Progenitor cell of endocrine pancreas (in vitro differentiated cells): ENCODE measurements at regions not wholly inside any gene's neighbourhood (a gene's known extent, or its start where the extent isn't known, plus 50 kb on each side); places are given as distances from the start of the nearest gene placed in this dataset.

Experiments used
- DNase-seq: peaks from one replicate; pipeline ENCODE4 v3.0.0; 2021; ENCODE audit warnings: low spot score; ENCODE audit not compliant: unreplicated experiment
- H3K27ac Mint-ChIP-seq: 2 replicates; pipeline ENCODE4 v1.8.0; 2021; ENCODE audit warnings: mild to moderate bottlenecking, moderate library complexity, mixed read lengths
- H3K27me3 Mint-ChIP-seq: 2 replicates; pipeline ENCODE4 v1.8.0; 2021; ENCODE audit warnings: mixed read lengths
- H3K36me3 Mint-ChIP-seq: 2 replicates; pipeline ENCODE4 v1.8.0; 2022; ENCODE audit warnings: mixed read lengths; ENCODE audit not compliant: insufficient read depth
- H3K4me1 Mint-ChIP-seq: 2 replicates; pipeline ENCODE4 v1.8.0; 2021; ENCODE audit warnings: low read depth, mixed read lengths
- H3K4me3 Mint-ChIP-seq: 2 replicates; pipeline ENCODE4 v1.8.0; 2021; ENCODE audit warnings: low read depth, mild to moderate bottlenecking, moderate library complexity, mixed read lengths
- H3K9me3 Mint-ChIP-seq: 2 replicates; pipeline ENCODE4 v1.8.0; 2021; ENCODE audit warnings: low read depth, mixed read lengths
- TF ChIP-seq, protein P1 (sequence below): fragments of 200-600 bp; sonication (generic); IDR thresholded peaks from one replicate; pipeline ENCODE4 v1.5.0; 2021; ENCODE audit warnings: antibody characterized with exemption, mild to moderate bottlenecking; ENCODE audit not compliant: unreplicated experiment

GRCh38 chr6:167392631-167393316 lies 67.9 kb downstream of the TTLL2 start:
- H3K9me3 Mint-ChIP-seq: no peaks in the 10 kb centered on the region
- H3K4me3 Mint-ChIP-seq: no peak overlapping the region
- H3K27me3 Mint-ChIP-seq: peaks cover 4% of the 10 kb centered on the region
- TF ChIP-seq, protein P1, sequence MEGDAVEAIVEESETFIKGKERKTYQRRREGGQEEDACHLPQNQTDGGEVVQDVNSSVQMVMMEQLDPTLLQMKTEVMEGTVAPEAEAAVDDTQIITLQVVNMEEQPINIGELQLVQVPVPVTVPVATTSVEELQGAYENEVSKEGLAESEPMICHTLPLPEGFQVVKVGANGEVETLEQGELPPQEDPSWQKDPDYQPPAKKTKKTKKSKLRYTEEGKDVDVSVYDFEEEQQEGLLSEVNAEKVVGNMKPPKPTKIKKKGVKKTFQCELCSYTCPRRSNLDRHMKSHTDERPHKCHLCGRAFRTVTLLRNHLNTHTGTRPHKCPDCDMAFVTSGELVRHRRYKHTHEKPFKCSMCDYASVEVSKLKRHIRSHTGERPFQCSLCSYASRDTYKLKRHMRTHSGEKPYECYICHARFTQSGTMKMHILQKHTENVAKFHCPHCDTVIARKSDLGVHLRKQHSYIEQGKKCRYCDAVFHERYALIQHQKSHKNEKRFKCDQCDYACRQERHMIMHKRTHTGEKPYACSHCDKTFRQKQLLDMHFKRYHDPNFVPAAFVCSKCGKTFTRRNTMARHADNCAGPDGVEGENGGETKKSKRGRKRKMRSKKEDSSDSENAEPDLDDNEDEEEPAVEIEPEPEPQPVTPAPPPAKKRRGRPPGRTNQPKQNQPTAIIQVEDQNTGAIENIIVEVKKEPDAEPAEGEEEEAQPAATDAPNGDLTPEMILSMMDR: no peak
- DNase-seq: no peak
- H3K4me1 Mint-ChIP-seq: peaks cover 12% of the 10 kb centered on the region
- H3K27ac Mint-ChIP-seq: no peak overlapping the region
- H3K36me3 Mint-ChIP-seq: no peaks in the 10 kb centered on the region

GRCh38 chr6:167393731-167394130 lies 68.8 kb downstream of the TTLL2 start:
- Mint-ChIP-seq H3K4me1 (peaks cover 19% of the 10 kb centered on the region), H3K27me3 (peaks cover 4% of the 10 kb centered on the region), H3K27ac (no peak overlapping the region), H3K36me3 (no peaks in the 10 kb centered on the region), H3K4me3 (no peak overlapping the region), H3K9me3 (no peaks in the 10 kb centered on the region)
- no peak for DNase-seq
- TF ChIP-seq, protein P1: no peak

DNA sequence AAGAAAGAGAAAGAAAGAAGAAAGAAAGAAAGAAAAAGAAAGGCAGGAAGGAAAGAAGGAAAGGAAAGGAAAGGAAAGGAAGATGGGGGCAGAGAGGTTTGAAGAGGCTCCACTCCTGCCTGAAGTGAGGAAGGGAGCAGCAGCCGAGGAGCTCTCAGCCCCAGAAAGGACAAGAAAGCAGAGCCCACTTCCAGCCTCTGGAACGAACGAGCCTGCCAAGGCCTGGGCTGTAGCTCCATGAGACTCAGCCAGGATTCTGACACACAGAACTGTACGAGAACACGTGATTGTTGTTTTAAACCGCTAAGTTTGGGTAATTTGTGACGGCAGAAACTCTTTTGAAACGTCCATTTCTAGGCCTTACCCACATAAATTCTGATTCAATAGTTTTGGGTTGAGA lies 69.5 kb downstream of the TTLL2 start:
- Mint-ChIP-seq H3K9me3 (no peaks in the 10 kb centered on the region), H3K27ac (no peak overlapping the region), H3K4me3 (no peak overlapping the region), H3K4me1 (peaks cover 20% of the 10 kb centered on the region), H3K36me3 (no peaks in the 10 kb centered on the region), H3K27me3 (peaks cover 4% of the 10 kb centered on the region)
- TF ChIP-seq, protein P1: no peak
- DNase-seq: no peak

DNA sequence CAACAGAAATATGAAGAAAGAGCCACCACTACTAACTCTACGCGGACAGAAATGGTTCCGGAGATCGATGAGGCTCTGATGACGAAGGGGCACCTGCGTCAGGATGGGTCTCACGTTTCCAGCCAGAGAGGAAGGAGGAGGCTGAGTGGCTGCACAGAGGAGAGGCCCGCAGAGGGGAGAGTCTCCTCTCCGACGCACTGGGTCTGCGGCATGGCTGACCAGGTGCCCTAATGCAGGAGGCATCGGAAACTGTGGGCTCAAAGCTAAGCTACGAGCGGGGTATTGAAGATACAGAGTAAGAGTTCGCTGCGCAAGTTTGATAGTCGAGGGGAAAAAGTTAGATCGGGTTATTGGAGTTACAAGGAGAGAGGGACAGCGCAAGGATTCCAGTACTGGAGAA lies 69.9 kb downstream of the TTLL2 start:
- peaks cover 4% of the 10 kb centered on the region for H3K27me3 Mint-ChIP-seq
- TF ChIP-seq, protein P1: no peak
- H3K4me3 Mint-ChIP-seq: no peak overlapping the region
- no peaks in the 10 kb centered on the region for H3K36me3 Mint-ChIP-seq
- H3K27ac Mint-ChIP-seq: no peak overlapping the region
- peaks cover 20% of the 10 kb centered on the region for H3K4me1 Mint-ChIP-seq
- H3K9me3 Mint-ChIP-seq: no peaks in the 10 kb centered on the region
- no peak for DNase-seq

GRCh38 chr6:167396068-167396658 lies 71.3 kb downstream of the TTLL2 start:
- peaks cover 20% of the 10 kb centered on the region for H3K4me1 Mint-ChIP-seq
- DNase-seq: no peak
- peaks cover 4% of the 10 kb centered on the region for H3K27me3 Mint-ChIP-seq
- TF ChIP-seq, protein P1: no peak
- H3K36me3 Mint-ChIP-seq: no peaks in the 10 kb centered on the region
- H3K9me3 Mint-ChIP-seq: no peaks in the 10 kb centered on the region
- H3K4me3 Mint-ChIP-seq: no peak overlapping the region
- H3K27ac Mint-ChIP-seq: peak overlapping the region; percentile 37
